Fibroblast of skin of right biceps (primary cell): ENCODE measurements at regions not wholly inside any gene's neighbourhood (a gene's known extent, or its start where the extent isn't known, plus 50 kb on each side); places are given as distances from the start of the nearest gene placed in this dataset.

Experiments used
- DNase-seq: peaks from one replicate; pipeline ENCODE4 v3.0.0-alpha.2; 2013

- DNase-seq, result no peak
These were observed 353.7 kb upstream of the ZNF521 start for GRCh38 chr18:25705650-25706049.

- DNase-seq, result no peak
These were observed 352.5 kb upstream of the ZNF521 start for GRCh38 chr18:25704494-25704893.

GRCh38 chr18:25704071-25704470, 352.1 kb upstream of the ZNF521 start:
- DNase-seq, result no peak

- DNase-seq, result no peak
These were observed 349.9 kb upstream of the ZNF521 start for GRCh38 chr18:25701821-25702220.

GRCh38 chr18:25686960-25687500, 335.1 kb upstream of the ZNF521 start:
- DNase-seq, result peak; percentile 1

GRCh38 chr18:25685088-25685487, 333.1 kb upstream of the ZNF521 start:
- no peak for DNase-seq

- no peak for DNase-seq
These were observed 327.5 kb upstream of the ZNF521 start for GRCh38 chr18:25679491-25679890.

GRCh38 chr18:25678221-25678620, 326.3 kb upstream of the ZNF521 start:
- no peak for DNase-seq

- DNase-seq, result no peak
These were observed 323.3 kb upstream of the ZNF521 start for GRCh38 chr18:25675123-25675850.

GRCh38 chr18:25674183-25674582, 322.2 kb upstream of the ZNF521 start:
- no peak for DNase-seq

GRCh38 chr18:25672490-25672889, 320.5 kb upstream of the ZNF521 start:
- no peak for DNase-seq

GRCh38 chr18:25669741-25670140, 317.8 kb upstream of the ZNF521 start:
- DNase-seq, result no peak

- DNase-seq, result no peak
These were observed 310.3 kb upstream of the ZNF521 start for GRCh38 chr18:25662272-25662671.

- no peak for DNase-seq
These were observed 309.9 kb upstream of the ZNF521 start for GRCh38 chr18:25661831-25662230.

GRCh38 chr18:25659541-25659940, 307.6 kb upstream of the ZNF521 start:
- DNase-seq, result no peak

- DNase-seq, result no peak
These were observed 306.5 kb upstream of the ZNF521 start for GRCh38 chr18:25658476-25658875.

GRCh38 chr18:25651553-25651952, 299.6 kb upstream of the ZNF521 start:
- no peak for DNase-seq

GRCh38 chr18:25650201-25650941, 298.4 kb upstream of the ZNF521 start:
- peak; percentile 98 for DNase-seq

- DNase-seq, result peak; percentile 15
These were observed 296.8 kb upstream of the ZNF521 start for GRCh38 chr18:25648716-25649260.

- DNase-seq, result no peak
These were observed 295.4 kb upstream of the ZNF521 start for GRCh38 chr18:25647404-25647803.

GRCh38 chr18:25646971-25647370, 295.0 kb upstream of the ZNF521 start:
- DNase-seq, result peak; percentile 74

GRCh38 chr18:25639596-25639995, 287.6 kb upstream of the ZNF521 start:
- no peak for DNase-seq

- DNase-seq, result no peak
These were observed 281.6 kb upstream of the ZNF521 start for GRCh38 chr18:25633563-25633962.

- no peak for DNase-seq
These were observed 278.7 kb upstream of the ZNF521 start for GRCh38 chr18:25630682-25631081.
